ENCODE measurements at regions not wholly inside any gene's neighbourhood (a gene's known extent, or its start where the extent isn't known, plus 50 kb on each side); places are given as distances from the start of the nearest gene placed in this dataset.

GRCh38 chr6:170113141-170113540 lies 177.7 kb downstream of the DLL1 start:
- no peak for DNase-seq (ENCODE audit: low read depth)

- no peak for DNase-seq (ENCODE audit: low read depth)
Measured at GRCh38 chr6:170112583-170112860, 178.4 kb downstream of the DLL1 start.

GRCh38 chr6:170111816-170112582 lies 178.9 kb downstream of the DLL1 start:
- no peak for DNase-seq (ENCODE audit: low read depth)

GRCh38 chr6:170111141-170111664 lies 179.7 kb downstream of the DLL1 start:
- no peak for DNase-seq (ENCODE audit: low read depth)

GRCh38 chr6:170110201-170111140 lies 180.4 kb downstream of the DLL1 start:
- DNase-seq (ENCODE audit: low read depth): no peak

GRCh38 chr6:170108890-170109587 lies 181.8 kb downstream of the DLL1 start:
- DNase-seq (ENCODE audit: low read depth): no peak

GRCh38 chr6:170108456-170108855 lies 182.4 kb downstream of the DLL1 start:
- DNase-seq (ENCODE audit: low read depth): no peak

GRCh38 chr6:170107606-170108222 lies 183.2 kb downstream of the DLL1 start:
- DNase-seq (ENCODE audit: low read depth): no peak

GRCh38 chr6:170106906-170107525 lies 183.9 kb downstream of the DLL1 start:
- DNase-seq (ENCODE audit: low read depth): no peak

- no peak for DNase-seq (ENCODE audit: low read depth)
Measured at GRCh38 chr6:170102582-170103481, 188.0 kb downstream of the DLL1 start.

- no peak for DNase-seq (ENCODE audit: low read depth)
Measured at GRCh38 chr6:170102038-170102437, 188.8 kb downstream of the DLL1 start.

- no peak for DNase-seq (ENCODE audit: low read depth)
Measured at GRCh38 chr6:170101281-170102035, 189.4 kb downstream of the DLL1 start.

- DNase-seq (ENCODE audit: low read depth): no peak
Measured at GRCh38 chr6:170100046-170100445, 190.8 kb downstream of the DLL1 start.

GRCh38 chr6:170099387-170099786 lies 191.5 kb downstream of the DLL1 start:
- no peak for DNase-seq (ENCODE audit: low read depth)

- no peak for DNase-seq (ENCODE audit: low read depth)
Measured at GRCh38 chr6:170098428-170099170, 192.3 kb downstream of the DLL1 start.

GRCh38 chr6:170097505-170098427 lies 193.1 kb downstream of the DLL1 start:
- DNase-seq (ENCODE audit: low read depth): no peak

- DNase-seq (ENCODE audit: low read depth): no peak
Measured at GRCh38 chr6:170096803-170097504, 193.9 kb downstream of the DLL1 start.
